ENCODE measurements at regions not wholly inside any gene's neighbourhood (a gene's known extent, or its start where the extent isn't known, plus 50 kb on each side); places are given as distances from the start of the nearest gene placed in this dataset.

GRCh38 chr5:118247458-118247857 lies 740.9 kb downstream of the DTWD2 start:
- Histone ChIP-seq H3K4me3 (ENCODE audit: low read length) (no peak overlapping the region), H3F3A (ENCODE audit: control insufficient read depth, insufficient read depth) (peaks cover 9% of the 10 kb centered on the region; the same call in 1 of the 2 replicates), H3K27ac (ENCODE audit: low read depth, low read length) (no peak overlapping the region), H3K27me3 (ENCODE audit: control insufficient read depth, low read length) (peaks cover 12% of the 10 kb centered on the region), H3K9me2 (replicated peaks; ENCODE audit: control insufficient read depth, low read length) (no peaks in the 10 kb centered on the region), H3K79me2 (ENCODE audit: control insufficient read depth, low read length) (no peaks in the 10 kb centered on the region), H3K36me3 (ENCODE audit: control insufficient read depth, low read length) (no peaks in the 10 kb centered on the region), H3K9me3 (ENCODE audit: control insufficient read depth, insufficient read depth, low read length) (peaks cover 16% of the 10 kb centered on the region; the same call in 1 of the 2 replicates), H3K4me1 (ENCODE audit: control insufficient read depth, low read length) (peaks cover 20% of the 10 kb centered on the region), H3K4me2 (ENCODE audit: low read length) (no peak overlapping the region), H4K20me1 (ENCODE audit: control insufficient read depth, insufficient read depth, low read depth, low read length) (no peaks in the 10 kb centered on the region)
- TF ChIP-seq EZH2phosphoT487 (IDR thresholded peaks at IDR 0.05; ENCODE audit: borderline replicate concordance, low read length) = no peak
- TF ChIP-seq, protein P1, sequence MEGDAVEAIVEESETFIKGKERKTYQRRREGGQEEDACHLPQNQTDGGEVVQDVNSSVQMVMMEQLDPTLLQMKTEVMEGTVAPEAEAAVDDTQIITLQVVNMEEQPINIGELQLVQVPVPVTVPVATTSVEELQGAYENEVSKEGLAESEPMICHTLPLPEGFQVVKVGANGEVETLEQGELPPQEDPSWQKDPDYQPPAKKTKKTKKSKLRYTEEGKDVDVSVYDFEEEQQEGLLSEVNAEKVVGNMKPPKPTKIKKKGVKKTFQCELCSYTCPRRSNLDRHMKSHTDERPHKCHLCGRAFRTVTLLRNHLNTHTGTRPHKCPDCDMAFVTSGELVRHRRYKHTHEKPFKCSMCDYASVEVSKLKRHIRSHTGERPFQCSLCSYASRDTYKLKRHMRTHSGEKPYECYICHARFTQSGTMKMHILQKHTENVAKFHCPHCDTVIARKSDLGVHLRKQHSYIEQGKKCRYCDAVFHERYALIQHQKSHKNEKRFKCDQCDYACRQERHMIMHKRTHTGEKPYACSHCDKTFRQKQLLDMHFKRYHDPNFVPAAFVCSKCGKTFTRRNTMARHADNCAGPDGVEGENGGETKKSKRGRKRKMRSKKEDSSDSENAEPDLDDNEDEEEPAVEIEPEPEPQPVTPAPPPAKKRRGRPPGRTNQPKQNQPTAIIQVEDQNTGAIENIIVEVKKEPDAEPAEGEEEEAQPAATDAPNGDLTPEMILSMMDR (IDR thresholded peaks at IDR 0.05; ENCODE audit: low read depth, low read length, poor library complexity, severe bottlenecking) = no peak

DNA sequence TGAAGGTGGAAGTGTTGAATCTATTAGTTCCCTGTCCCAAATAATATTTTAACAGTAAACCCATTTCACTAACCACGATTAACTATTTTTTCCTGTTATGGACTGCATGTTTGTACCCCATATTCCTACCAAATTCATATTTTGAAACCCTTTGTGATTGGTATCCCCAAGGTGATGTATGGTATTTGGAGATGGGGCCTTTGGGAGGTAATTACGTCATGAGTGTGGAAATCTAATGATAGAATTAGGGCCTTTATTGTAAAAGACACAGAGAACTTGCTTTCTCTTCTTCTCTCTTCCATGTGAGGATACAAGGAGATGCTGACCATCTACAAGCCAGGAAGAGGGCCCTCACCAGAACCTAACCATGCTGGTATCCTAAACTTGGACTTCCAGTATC lies 744.7 kb downstream of the DTWD2 start:
- no peaks in the 10 kb centered on the region for H3K36me3 ChIP-seq (ENCODE audit: control insufficient read depth, low read length)
- TF ChIP-seq EZH2phosphoT487 (IDR thresholded peaks at IDR 0.05; ENCODE audit: borderline replicate concordance, low read length) = no peak
- TF ChIP-seq, protein P1 (IDR thresholded peaks at IDR 0.05; ENCODE audit: low read depth, low read length, poor library complexity, severe bottlenecking) = no peak
- no peak overlapping the region for H3K4me2 ChIP-seq (ENCODE audit: low read length)
- no peak overlapping the region for H3K27ac ChIP-seq (ENCODE audit: low read depth, low read length)
- H3K27me3 ChIP-seq (ENCODE audit: control insufficient read depth, low read length) = 0 out of 2 replicates have a peak, but pooled peaks cover 2% of the 10 kb centered on the region
- no peak overlapping the region for H3K4me3 ChIP-seq (ENCODE audit: low read length)
- H3K4me1 ChIP-seq (ENCODE audit: control insufficient read depth, low read length) = peaks cover 6% of the 10 kb centered on the region
- H3F3A ChIP-seq (ENCODE audit: control insufficient read depth, insufficient read depth) = 0 out of 2 replicates have a peak, but pooled peaks cover 1% of the 10 kb centered on the region
- H4K20me1 ChIP-seq (ENCODE audit: control insufficient read depth, insufficient read depth, low read depth, low read length) = no peaks in the 10 kb centered on the region
- peaks cover 10% of the 10 kb centered on the region; the same call in 1 of the 2 replicates for H3K9me3 ChIP-seq (ENCODE audit: control insufficient read depth, insufficient read depth, low read length)
- H3K79me2 ChIP-seq (ENCODE audit: control insufficient read depth, low read length) = no peaks in the 10 kb centered on the region
- no peaks in the 10 kb centered on the region for H3K9me2 ChIP-seq (replicated peaks; ENCODE audit: control insufficient read depth, low read length)

- Histone ChIP-seq H3K4me1 (ENCODE audit: control insufficient read depth, low read length) (0 out of 2 replicates have a peak, but pooled peaks cover 2% of the 10 kb centered on the region), H3K36me3 (ENCODE audit: control insufficient read depth, low read length) (no peaks in the 10 kb centered on the region), H4K20me1 (ENCODE audit: control insufficient read depth, insufficient read depth, low read depth, low read length) (no peaks in the 10 kb centered on the region), H3K9me2 (replicated peaks; ENCODE audit: control insufficient read depth, low read length) (no peaks in the 10 kb centered on the region), H3F3A (ENCODE audit: control insufficient read depth, insufficient read depth) (no peaks in the 10 kb centered on the region), H3K4me3 (ENCODE audit: low read length) (no peak overlapping the region), H3K4me2 (ENCODE audit: low read length) (no peak overlapping the region), H3K79me2 (ENCODE audit: control insufficient read depth, low read length) (no peaks in the 10 kb centered on the region), H3K9me3 (ENCODE audit: control insufficient read depth, insufficient read depth, low read length) (peaks cover 9% of the 10 kb centered on the region; the same call in 1 of the 2 replicates), H3K27me3 (ENCODE audit: control insufficient read depth, low read length) (0 out of 2 replicates have a peak, but pooled peaks cover 1% of the 10 kb centered on the region), H3K27ac (ENCODE audit: low read depth, low read length) (no peak overlapping the region)
- TF ChIP-seq, protein P1 (IDR thresholded peaks at IDR 0.05; ENCODE audit: low read depth, low read length, poor library complexity, severe bottlenecking) = no peak
- TF ChIP-seq EZH2phosphoT487 (IDR thresholded peaks at IDR 0.05; ENCODE audit: borderline replicate concordance, low read length) = no peak
These were observed 745.3 kb downstream of the DTWD2 start for GRCh38 chr5:118243068-118243467.
